ENCODE measurements at regions not wholly inside any gene's neighbourhood (a gene's known extent, or its start where the extent isn't known, plus 50 kb on each side); places are given as distances from the start of the nearest gene placed in this dataset.
"Not testable (repeated sequence)": the region's sequence is repeated elsewhere in the genome, so short reads cannot be mapped to it uniquely, and the experiment has no call there.

- no peak for DNase-seq
Measured at GRCh38 chr3:159482241-159482993, 506.2 kb upstream of the IL12A start.

- DNase-seq = no peak
Measured at GRCh38 chr3:159482994-159483367, 505.7 kb upstream of the IL12A start.

GRCh38 chr3:159486580-159486979, 502.1 kb upstream of the IL12A start:
- no peak for DNase-seq

GRCh38 chr3:159487304-159487703, 501.3 kb upstream of the IL12A start:
- DNase-seq = no peak

- DNase-seq = no peak
Measured at GRCh38 chr3:159488602-159489001, 500.0 kb upstream of the IL12A start.

GRCh38 chr3:159497361-159497760, 491.3 kb upstream of the IL12A start:
- no peak for DNase-seq

GRCh38 chr3:159499031-159499793, 489.4 kb upstream of the IL12A start:
- no peak for DNase-seq

DNA sequence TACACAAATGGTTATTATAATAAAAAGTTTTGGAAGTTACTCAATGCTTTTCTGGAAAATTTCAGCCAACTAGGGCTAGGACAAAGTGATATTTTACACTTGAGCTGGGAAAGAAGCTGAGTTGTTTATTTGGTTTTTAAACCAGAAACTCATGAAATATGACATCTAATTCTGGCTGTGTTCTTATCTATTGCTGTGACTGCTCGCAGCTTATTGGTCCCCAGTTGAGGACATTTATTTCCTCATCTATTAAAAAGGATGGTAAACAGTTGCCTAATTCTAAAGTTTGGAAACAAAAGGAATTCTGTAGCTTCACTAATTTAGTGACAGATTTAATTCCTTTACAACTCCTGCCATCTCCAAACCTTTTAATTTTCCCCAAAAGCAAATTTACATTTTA, 487.6 kb upstream of the IL12A start:
- no peak for DNase-seq

- DNase-seq = no peak
Measured at GRCh38 chr3:159502986-159503385, 485.6 kb upstream of the IL12A start.

GRCh38 chr3:159510988-159511387, 477.6 kb upstream of the IL12A start:
- not testable (repeated sequence) for DNase-seq

- DNase-seq = no peak
Measured at GRCh38 chr3:159513444-159513843, 475.2 kb upstream of the IL12A start.

DNA sequence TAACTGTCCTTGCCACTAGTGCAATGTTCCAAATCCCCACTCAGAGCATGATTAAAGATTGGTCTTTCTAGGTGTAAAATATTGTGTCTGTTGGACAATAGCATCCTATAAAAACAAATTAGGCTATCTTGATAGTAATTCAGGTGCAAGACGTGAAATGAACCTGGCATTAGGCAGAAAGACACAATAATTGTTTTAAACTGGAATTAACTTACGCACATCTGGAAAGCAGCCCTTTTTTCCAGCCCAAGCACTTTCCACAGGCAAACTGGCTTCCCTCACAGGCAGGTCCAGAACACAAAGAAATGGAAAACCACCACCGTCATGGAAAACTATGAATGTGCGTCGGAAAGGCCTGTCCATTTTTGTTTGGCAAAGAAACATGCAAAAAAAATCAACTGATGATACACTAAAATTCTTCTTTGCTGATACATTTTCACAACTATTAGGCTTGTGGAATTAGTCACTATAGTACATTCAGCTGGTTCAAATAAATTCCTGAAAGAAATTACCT, 474.7 kb upstream of the IL12A start:
- no peak for DNase-seq

- DNase-seq = no peak
Measured at GRCh38 chr3:159517105-159517504, 471.5 kb upstream of the IL12A start.

- no peak for DNase-seq
Measured at GRCh38 chr3:159520638-159521037, 468.0 kb upstream of the IL12A start.

- DNase-seq = no peak
Measured at GRCh38 chr3:159522276-159522675, 466.4 kb upstream of the IL12A start.

DNA sequence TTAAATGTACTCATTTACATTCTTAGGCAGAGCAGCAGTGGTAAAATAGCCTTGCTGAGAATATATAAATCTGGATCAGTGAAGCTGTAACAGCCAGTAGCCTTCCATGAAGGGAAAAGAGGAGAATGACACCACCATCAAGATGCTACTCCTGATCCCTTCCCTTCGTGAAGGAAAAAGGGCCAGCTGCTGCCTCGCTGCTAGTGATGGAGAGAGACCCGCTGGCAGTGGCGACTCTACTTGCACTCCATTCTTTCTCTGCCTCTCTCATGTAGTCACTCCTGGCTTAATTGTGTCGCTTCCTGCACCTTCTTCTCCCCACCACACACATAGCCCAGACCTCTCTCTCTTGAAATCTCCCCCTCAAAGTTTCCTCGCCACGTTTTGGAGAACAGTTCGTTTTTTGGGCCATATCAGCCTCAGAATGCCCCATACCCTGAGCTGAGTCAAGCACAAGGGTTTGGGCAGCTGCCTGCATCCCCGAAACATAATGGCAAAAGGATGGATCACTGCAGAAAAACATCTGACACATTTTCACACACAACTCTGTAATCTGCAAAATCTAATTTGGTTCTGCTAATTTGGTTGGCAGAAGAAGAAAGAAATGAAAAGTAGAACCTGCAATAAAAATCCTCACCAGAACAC, 460.3 kb upstream of the IL12A start:
- DNase-seq = no peak

DNA sequence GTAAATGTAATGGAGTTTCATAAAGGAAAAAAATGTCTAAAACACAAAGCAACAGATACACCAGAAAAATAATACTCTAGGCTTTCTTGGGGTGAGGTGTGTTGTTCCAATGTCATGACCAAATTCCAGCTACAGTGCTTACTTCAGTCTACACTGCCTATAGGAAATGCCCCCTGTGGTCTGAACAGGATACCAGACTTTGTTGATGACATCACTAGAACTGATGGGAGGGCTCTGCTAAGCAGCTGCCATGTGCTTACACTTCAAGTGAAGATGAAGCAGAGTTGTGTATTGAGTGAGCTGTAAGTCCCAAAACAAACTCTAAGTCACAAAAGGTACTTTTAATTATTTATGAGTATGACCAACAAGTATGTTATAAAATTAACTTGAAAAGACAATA, 456.1 kb upstream of the IL12A start:
- DNase-seq = no peak

DNA sequence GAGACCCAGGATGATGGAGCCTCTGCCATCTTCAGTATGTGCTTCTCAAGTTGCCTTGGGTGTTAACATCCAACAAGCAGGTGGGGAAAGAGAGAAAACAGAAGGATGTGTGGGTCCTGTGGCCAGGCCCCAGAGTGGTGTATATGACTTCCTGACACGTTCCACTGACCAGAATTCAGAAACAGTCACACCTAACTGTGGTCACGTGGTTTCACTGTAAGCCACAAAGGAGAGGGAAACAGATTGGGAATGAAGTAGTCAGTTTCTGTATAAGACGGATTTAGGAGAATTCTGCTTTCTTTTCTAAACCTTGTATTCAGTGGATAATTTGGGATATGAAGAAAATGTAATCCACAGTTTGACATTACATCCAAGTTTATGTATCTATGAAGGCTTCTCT, 454.1 kb upstream of the IL12A start:
- no peak for DNase-seq

GRCh38 chr3:159536876-159537275, 451.8 kb upstream of the IL12A start:
- no peak for DNase-seq

- DNase-seq = no peak
Measured at GRCh38 chr3:159538507-159538906, 450.1 kb upstream of the IL12A start.

DNA sequence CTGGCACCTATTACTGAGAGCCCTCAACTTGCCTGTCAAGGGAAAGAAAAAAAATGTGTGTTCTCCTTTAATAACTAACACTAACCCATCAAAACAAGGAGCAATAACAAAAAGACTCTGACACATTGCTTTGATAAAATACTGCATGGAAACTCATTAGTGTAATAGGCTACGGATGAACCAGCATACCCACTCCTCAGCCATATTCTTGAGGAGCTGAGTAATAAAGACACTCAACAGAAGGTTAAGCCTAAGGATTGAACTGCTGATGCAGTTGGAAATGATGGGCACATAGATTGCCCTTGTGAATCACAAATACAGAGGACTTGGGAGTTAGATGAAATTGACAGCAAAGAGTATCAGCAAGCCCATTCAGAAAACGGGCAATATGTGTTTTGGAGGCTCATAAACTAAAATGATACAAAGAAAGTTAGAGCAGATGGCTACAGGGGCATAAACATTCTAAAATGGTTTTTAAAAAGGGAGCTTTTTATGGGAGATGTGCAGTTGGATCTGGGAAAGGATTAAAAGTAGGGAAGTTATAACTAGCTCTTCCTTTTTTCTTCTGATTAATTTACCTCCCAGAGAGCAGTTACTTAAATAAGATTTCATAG, 447.6 kb upstream of the IL12A start:
- DNase-seq = no peak

DNA sequence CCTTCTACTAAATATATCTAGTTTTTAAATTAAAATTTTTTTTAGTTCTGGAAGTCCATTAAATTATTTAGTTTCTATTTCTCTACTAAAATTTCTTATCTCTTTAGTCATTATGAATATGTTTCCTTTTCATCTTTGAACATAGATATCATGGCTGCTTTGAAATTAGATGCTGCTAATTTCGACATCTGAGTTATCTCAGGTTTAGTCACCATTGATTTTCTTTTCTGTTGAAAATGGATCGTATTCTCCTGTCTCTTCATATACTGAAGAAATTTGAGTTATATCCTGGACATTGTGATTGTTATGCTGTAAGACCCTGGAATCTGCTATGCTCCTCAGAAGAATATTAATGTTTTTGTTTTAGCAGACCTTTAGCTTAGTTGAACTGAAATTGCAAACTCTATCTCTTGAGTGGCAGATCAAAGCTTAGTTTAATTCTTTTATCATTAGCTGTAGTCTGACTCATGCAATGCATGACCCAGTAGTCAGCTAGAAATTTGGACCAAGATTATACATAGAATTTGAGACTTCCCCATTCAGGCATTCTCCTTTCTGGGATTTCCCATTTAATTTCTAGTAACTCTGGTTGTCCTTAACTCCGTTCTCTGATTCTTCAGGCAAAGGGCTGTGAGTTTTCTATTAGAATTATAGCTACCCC, 439.8 kb upstream of the IL12A start:
- no peak for DNase-seq

DNA sequence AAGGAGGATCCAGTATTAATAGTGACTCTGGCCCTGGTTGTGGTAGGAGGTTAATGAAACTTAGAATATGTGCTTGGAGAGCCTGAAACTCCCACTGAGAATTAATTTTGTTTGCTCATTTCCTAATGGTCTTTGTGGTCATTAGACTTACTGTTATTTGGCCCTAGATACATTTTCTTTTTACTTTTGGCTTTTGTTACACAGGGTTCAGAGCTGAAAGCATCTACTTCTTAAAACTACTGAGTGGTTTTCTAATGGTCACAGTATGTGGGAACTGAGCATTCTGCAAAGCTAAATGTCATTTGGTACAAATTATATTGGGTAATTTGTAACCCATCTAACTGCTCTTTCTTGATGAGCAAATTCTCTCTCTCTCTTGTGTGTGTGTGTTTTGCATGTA, 433.4 kb upstream of the IL12A start:
- DNase-seq = no peak

Measured in NCI-H510A (cell line).